GM19023 (cell line): ENCODE measurements at regions not wholly inside any gene's neighbourhood (a gene's known extent, or its start where the extent isn't known, plus 50 kb on each side); places are given as distances from the start of the nearest gene placed in this dataset.
A peak's percentile ranks its signal among the peaks of the same experiment; 100 is the strongest.
"Not testable (repeated sequence)": the region's sequence is repeated elsewhere in the genome, so short reads cannot be mapped to it uniquely, and the experiment has no call there.

Experiments
- ATAC-seq: cut with Tn5 transposase; IDR thresholded peaks from one replicate; pipeline ENCODE4 v1.9.1; 2021; ENCODE audit warnings: mild to moderate bottlenecking, moderate library complexity; ENCODE audit not compliant: unreplicated experiment

- no peak for ATAC-seq
Measured at GRCh38 chr3:187850258-187850921, 105.1 kb upstream of the BCL6 start.

- no peak for ATAC-seq
Measured at GRCh38 chr3:187852842-187853730, 107.8 kb upstream of the BCL6 start.

GRCh38 chr3:187855131-187855530 lies 109.9 kb upstream of the BCL6 start:
- ATAC-seq = no peak

- ATAC-seq = no peak
Measured at GRCh38 chr3:187856555-187856954, 111.3 kb upstream of the BCL6 start.

GRCh38 chr3:187858041-187858440 lies 112.8 kb upstream of the BCL6 start:
- ATAC-seq = no peak

- ATAC-seq = no peak
Measured at GRCh38 chr3:187858711-187859110, 113.4 kb upstream of the BCL6 start.

- not testable (repeated sequence) for ATAC-seq
Measured at GRCh38 chr3:187862701-187863277, 117.5 kb upstream of the BCL6 start.

- peak; percentile 30 for ATAC-seq
Measured at GRCh38 chr3:187870360-187871203, 125.3 kb upstream of the BCL6 start.

- no peak for ATAC-seq
Measured at GRCh38 chr3:187871204-187871591, 125.9 kb upstream of the BCL6 start.

- no peak for ATAC-seq
Measured at GRCh38 chr3:187871848-187872247, 126.6 kb upstream of the BCL6 start.

- no peak for ATAC-seq
Measured at GRCh38 chr3:187873843-187874242, 128.6 kb upstream of the BCL6 start.

- ATAC-seq = no peak
Measured at GRCh38 chr3:187875863-187876262, 130.6 kb upstream of the BCL6 start.

GRCh38 chr3:187878772-187879518 lies 133.7 kb upstream of the BCL6 start:
- no peak for ATAC-seq

GRCh38 chr3:187880441-187880840 lies 135.2 kb upstream of the BCL6 start:
- ATAC-seq = no peak

GRCh38 chr3:187880851-187881250 lies 135.6 kb upstream of the BCL6 start:
- ATAC-seq = no peak

GRCh38 chr3:187888701-187889100 lies 143.4 kb upstream of the BCL6 start:
- ATAC-seq = no peak

GRCh38 chr3:187889106-187889505 lies 143.8 kb upstream of the BCL6 start:
- ATAC-seq = no peak

- no peak for ATAC-seq
Measured at GRCh38 chr3:187889601-187890404, 144.5 kb upstream of the BCL6 start.

GRCh38 chr3:187890405-187890752 lies 145.1 kb upstream of the BCL6 start:
- not testable (repeated sequence) for ATAC-seq

- ATAC-seq = no peak
Measured at GRCh38 chr3:187896646-187897045, 151.4 kb upstream of the BCL6 start.
